K562 (cell line): ENCODE measurements at regions not wholly inside any gene's neighbourhood (a gene's known extent, or its start where the extent isn't known, plus 50 kb on each side); places are given as distances from the start of the nearest gene placed in this dataset.

Experiments
- ATAC-seq: fragments of 200-7000 bp; cut with Tn5 transposase; 3 replicates; pipeline ENCODE4 v1.9.1; 2020; ENCODE audit warnings: moderate library complexity
- BruUV-seq: library from RNA; stranded (reverse); fragments of 400-500 nt; replicated peaks from 2 replicates; lab custom pipeline; 2021; lab: Mats Ljungman, UMichigan
- CTCF ChIA-PET: fragments of 300-600 bp; formaldehyde crosslinking; extraction: SDS; loops from one replicate; lab custom pipeline; 2021; ENCODE audit warnings: low intra/inter-chr PET ratio; lab: Yijun Ruan, JAX
- POLR2A ChIA-PET: fragments of 300-600, 350-650 bp; sonication (Branson Sonifier 250); formaldehyde crosslinking; extraction: SDS; loops from one replicate; lab custom pipeline; 2021; ENCODE audit warnings: antibody characterized with exemption, inconsistent platforms; lab: Yijun Ruan, JAX
- DNase-seq, 4 experiments: peaks; one replicate each; pipeline versions ENCODE4 v3.0.0 to v3.0.0-alpha.2; 2011 to 2018; ENCODE audit warnings: low spot score in 3 of 4, mixed read lengths in 3 of 4; ENCODE audit errors: extremely low read depth in 1 of 4
- FAIRE-seq: peaks from 2 replicates; lab custom pipeline; 2011; peaks lifted over from hg19 to GRCh38; lab: Jason Lieb, UNC
- H2AFZ ChIP-seq: 2 replicates; pipeline ENCODE4 v1.6.0; 2011; ENCODE audit warnings: low read depth, low read length, control low read depth, inconsistent platforms
- H3K27ac ChIP-seq: fragments of 200-600 bp; 3 replicates; pipeline ENCODE4 v1.8.0; 2011; ENCODE audit warnings: low read depth, mild to moderate bottlenecking, control low read depth, inconsistent platforms, low read length, moderate library complexity, mixed read lengths; ENCODE audit errors: extremely low read depth
- H3K27me3 ChIP-seq, 2 experiments: fragments of 300-600 bp in 1 of 2; 2 replicates in 1 of 2; 3 replicates in 1 of 2; pipeline versions ENCODE4 v1.6.0 to v1.8.0; 2011; ENCODE audit warnings: inconsistent platforms in 2 of 2, low read length in 2 of 2, mild to moderate bottlenecking in 1 of 2, mixed read lengths in 1 of 2, moderate library complexity in 1 of 2; ENCODE audit not compliant: control insufficient read depth in 2 of 2, insufficient read depth in 2 of 2
- H3K36me3 ChIP-seq: fragments of 300-600 bp; 3 replicates; pipeline ENCODE4 v1.8.0; 2011; ENCODE audit warnings: mild to moderate bottlenecking, low read length, inconsistent platforms; ENCODE audit not compliant: control insufficient read depth, insufficient read depth
- H3K4me1 ChIP-seq, 2 experiments: fragments of 200-600 bp in 1 of 2; replicated peaks in 1 of 2; 2 replicates in 1 of 2; 3 replicates in 1 of 2; pipeline versions ENCODE4 v1.5.1 to v1.8.0; 2011; ENCODE audit warnings: inconsistent platforms in 2 of 2, low read length in 2 of 2, mild to moderate bottlenecking in 1 of 2, mixed read lengths in 1 of 2, moderate library complexity in 1 of 2; ENCODE audit not compliant: control insufficient read depth in 2 of 2, insufficient read depth in 2 of 2
- H3K4me2 ChIP-seq: 2 replicates; pipeline ENCODE4 v1.6.1; 2011; ENCODE audit warnings: low read length, control low read depth, inconsistent platforms, mixed read lengths; ENCODE audit not compliant: insufficient read depth
- H3K4me3 ChIP-seq: fragments of 200-600 bp; sonication (generic), shearing (Covaris generic); 2 replicates; pipeline ENCODE4 v1.5.1; 2016; ENCODE audit warnings: control low read depth, inconsistent platforms
- H3K79me2 ChIP-seq: fragments of 200-600 bp; 3 replicates; pipeline ENCODE4 v1.8.0; 2011; ENCODE audit warnings: low read length, inconsistent platforms; ENCODE audit not compliant: control insufficient read depth, insufficient read depth
- H3K9ac ChIP-seq, 2 experiments: 2 replicates each; pipeline versions ENCODE4 v1.6.0 to v1.6.1; 2011; ENCODE audit warnings: low read depth in 2 of 2, low read length in 2 of 2, control low read depth in 1 of 2, inconsistent platforms in 1 of 2, mild to moderate bottlenecking in 1 of 2, mixed read lengths in 1 of 2; ENCODE audit not compliant: insufficient read depth in 1 of 2
- H3K9me1 ChIP-seq: one replicate; pipeline ENCODE4 v1.6.0; 2011; ENCODE audit warnings: inconsistent platforms, mild to moderate bottlenecking, low read length, moderate library complexity; ENCODE audit not compliant: control insufficient read depth, insufficient read depth
- H3K9me3 ChIP-seq: replicated peaks from 2 replicates; pipeline ENCODE4 v1.5.1; 2011; ENCODE audit warnings: low read depth, low read length, inconsistent platforms; ENCODE audit not compliant: control insufficient read depth, insufficient read depth
- H4K20me1 ChIP-seq: replicated peaks from 2 replicates; pipeline ENCODE4 v1.6.1; 2011; ENCODE audit warnings: low read length, inconsistent platforms, mixed read lengths; ENCODE audit not compliant: control insufficient read depth, insufficient read depth
- BMI1 ChIP-seq: fragments of 150-350 bp; IDR thresholded peaks from 2 replicates; pipeline ENCODE4 v1.6.1; 2014; ENCODE audit warnings: low read length
- CCNT2 ChIP-seq: IDR thresholded peaks from 2 replicates; pipeline ENCODE4 v1.6.1; 2011; ENCODE audit warnings: borderline replicate concordance, low read depth, mild to moderate bottlenecking, moderate library complexity, mixed read lengths, low read length; ENCODE audit not compliant: insufficient read length; ENCODE audit errors: extremely low read depth
- ESRRA ChIP-seq: fragments of 450-650 bp; IDR thresholded peaks from 2 replicates; pipeline ENCODE4 v1.6.1; 2014; ENCODE audit warnings: low read depth, mild to moderate bottlenecking, moderate library complexity, borderline replicate concordance
- ETS2 ChIP-seq: IDR thresholded peaks from 2 replicates; pipeline ENCODE4 v1.6.1; 2016; ENCODE audit warnings: borderline replicate concordance, missing genetic modification characterization, mild to moderate bottlenecking, moderate library complexity, missing compliant biosample characterization; ENCODE audit not compliant: poor library complexity, severe bottlenecking
- GABPB1 ChIP-seq: sonication (generic); formaldehyde crosslinking; IDR thresholded peaks from 2 replicates; pipeline ENCODE4 v1.8.0; 2022; ENCODE audit warnings: mild to moderate bottlenecking, missing genetic modification reagents
- KDM4B ChIP-seq, 2 experiments: fragments of 450-650 bp in 1 of 2; sonication (generic) in 1 of 2; IDR thresholded peaks; 2 replicates each; pipeline ENCODE4 v1.6.1; 2016 to 2017; ENCODE audit warnings: borderline replicate concordance in 2 of 2, antibody characterized with exemption in 1 of 2, low read depth in 1 of 2, mild to moderate bottlenecking in 1 of 2
- MTA2 ChIP-seq: fragments of 450-650 bp; IDR thresholded peaks from 2 replicates; pipeline ENCODE4 v1.6.1; 2016; ENCODE audit warnings: low read depth
- POLR2AphosphoS2 ChIP-seq: IDR thresholded peaks from 2 replicates; pipeline ENCODE4 v1.6.1; 2012; ENCODE audit warnings: low read length, improper control_type of control experiment
- POLR2AphosphoS5 ChIP-seq: IDR thresholded peaks from 2 replicates; pipeline ENCODE4 v1.6.1; 2011; ENCODE audit warnings: mild to moderate bottlenecking, low read depth, low read length, moderate library complexity; ENCODE audit not compliant: control insufficient read depth, insufficient read depth
- RBM34 ChIP-seq: fragments of 200-400 bp; formaldehyde crosslinking; IDR thresholded peaks from 2 replicates; pipeline ENCODE4 v1.6.1; 2018; ENCODE audit warnings: low read length, borderline replicate concordance; ENCODE audit not compliant: insufficient read depth
- RBM39 ChIP-seq: fragments of 200-400 bp; formaldehyde crosslinking; optimal IDR thresholded peaks from 2 replicates; pipeline ENCODE3; 2018; ENCODE audit warnings: low read depth, low read length
- SIX5 ChIP-seq, 2 experiments: IDR thresholded peaks; 2 replicates each; pipeline ENCODE4 v1.6.1; 2011; ENCODE audit warnings: low read length in 2 of 2, borderline replicate concordance in 1 of 2, low read depth in 1 of 2, mild to moderate bottlenecking in 1 of 2, moderate library complexity in 1 of 2; ENCODE audit not compliant: insufficient read depth in 1 of 2
- XRCC5 ChIP-seq: fragments of 200-400 bp; formaldehyde crosslinking; IDR thresholded peaks from 2 replicates; pipeline ENCODE4 v1.6.1; 2017; ENCODE audit warnings: low read depth, mild to moderate bottlenecking, low read length
- ZNF224 ChIP-seq: sonication (generic); formaldehyde crosslinking; IDR thresholded peaks from 2 replicates; pipeline ENCODE4 v1.8.0; 2022; ENCODE audit warnings: mild to moderate bottlenecking, missing genetic modification reagents
- ZNF24 ChIP-seq: fragments of 450-650 bp; IDR thresholded peaks from 2 replicates; pipeline ENCODE4 v1.6.1; 2016
- WGBS: fragments of 100-300 bp; shearing (Covaris generic); methylation state at CpG from one replicate; pipeline ENCODE4 v1.1.6; 2016; ENCODE audit warnings: low coverage, mixed read lengths; ENCODE audit not compliant: insufficient coverage; ENCODE audit errors: missing lambda C conversion rate; 5-methylcytosine and 5-hydroxymethylcytosine counted together
- in situ Hi-C: fragments of 300-500 bp; cut with MboI; formaldehyde crosslinking; loops from 4 replicates; pipeline ENCODE4 v1.15.0; 2018; ENCODE audit warnings: inconsistent platforms, mixed read lengths
- intact Hi-C: fragments of 100-400 bp; cut with micrococcal nuclease; formaldehyde crosslinking; loops from 2 replicates; pipeline ENCODE4 v1.14.2; 2022
- TF ChIP-seq, protein P1 (sequence below): sonication (generic); formaldehyde crosslinking; IDR thresholded peaks from 2 replicates; pipeline ENCODE4 v1.8.0; 2022; ENCODE audit warnings: mild to moderate bottlenecking, missing genetic modification reagents
- TF ChIP-seq, protein P2 (sequence below): fragments of 250-450 bp; sonication (Bioruptor Pico); IDR thresholded peaks from 2 replicates; pipeline ENCODE4 v1.6.1; 2021; ENCODE audit warnings: mild to moderate bottlenecking

DNA sequence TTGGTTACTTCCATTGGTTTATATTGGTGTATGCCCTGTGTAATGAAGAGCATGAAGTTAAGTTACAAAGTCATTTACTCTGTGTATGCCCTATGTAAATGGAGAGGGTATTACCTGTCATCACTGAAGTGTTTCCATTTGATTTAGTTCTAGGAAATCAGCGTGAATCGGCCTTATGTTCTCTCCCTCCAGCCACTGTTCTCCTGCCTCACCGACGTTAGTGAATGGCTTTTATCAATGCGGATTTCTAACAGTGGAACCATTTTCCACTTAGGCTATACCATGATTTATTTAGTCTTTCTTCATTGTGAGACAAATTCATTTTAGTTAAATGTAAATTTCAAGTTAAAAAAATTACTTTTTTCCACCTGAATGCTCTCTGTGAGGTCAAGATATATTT lies 327.0 kb upstream of the ADCY2 start:
- Histone ChIP-seq H3K9me3 (no peaks in the 10 kb centered on the region), H2AFZ (no peak overlapping the region), H3K9me1 (no peaks in the 10 kb centered on the region), H3K27ac (no peak overlapping the region), H3K4me3 (no peak overlapping the region), H3K4me2 (no peak overlapping the region), H4K20me1 (no peaks in the 10 kb centered on the region), H3K36me3 (no peaks in the 10 kb centered on the region), H3K4me1 (no peaks in the 10 kb centered on the region), H3K27me3 (no peaks in the 10 kb centered on the region; a peak in 1 of 5 replicates), H3K79me2 (no peaks in the 10 kb centered on the region), H3K9ac (no peak overlapping the region)
- ATAC-seq, result no peak
- BruUV-seq, result no TSS peak
- POLR2A ChIA-PET, result no interaction called here
- no peak for DNase-seq
- CTCF ChIA-PET, result no interaction called here
- intact Hi-C loops, result no loop called here
- no peak for FAIRE-seq
- no peak for TF ChIP-seq ZNF224 (CRISPR knock-in tag)
- in situ Hi-C loops, result no loop called here
- 3% methylated on average over 5 of the region's 5 CpGs for WGBS

DNA sequence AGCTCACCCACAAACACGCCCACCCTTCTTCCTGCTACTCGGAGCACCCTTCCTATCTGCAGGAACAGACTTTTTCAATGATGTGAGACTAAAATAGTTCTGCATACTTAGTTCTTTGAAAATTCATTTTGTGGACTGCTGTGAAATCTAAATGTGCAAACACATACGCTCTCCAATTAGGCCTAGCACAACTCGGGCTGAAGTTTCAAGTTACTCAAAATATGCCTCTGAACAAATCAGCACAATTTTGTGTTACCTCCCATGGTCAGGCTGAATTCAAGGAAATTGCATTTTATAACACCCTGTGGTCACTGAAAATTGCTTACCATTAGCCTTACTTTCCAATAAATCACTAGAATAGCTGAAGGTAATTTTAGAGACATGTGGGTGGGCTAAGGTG lies 323.8 kb upstream of the ADCY2 start:
- Histone ChIP-seq H3K9me3 (no peaks in the 10 kb centered on the region), H2AFZ (no peak overlapping the region), H3K9me1 (no peaks in the 10 kb centered on the region), H3K4me3 (no peak overlapping the region), H3K9ac (no peak overlapping the region), H3K27me3 (no peaks in the 10 kb centered on the region; a peak in 1 of 5 replicates), H3K4me1 (no peaks in the 10 kb centered on the region), H3K36me3 (no peaks in the 10 kb centered on the region), H4K20me1 (no peaks in the 10 kb centered on the region), H3K79me2 (no peaks in the 10 kb centered on the region), H3K4me2 (no peak overlapping the region), H3K27ac (no peak overlapping the region)
- intact Hi-C loops, result no loop called here
- no TSS peak for BruUV-seq
- ChIA-PET CTCF (no interaction called here), POLR2A (no interaction called here)
- ATAC-seq (no peak), DNase-seq (no peak), FAIRE-seq (no peak)
- in situ Hi-C loops, result no loop called here
- 0% methylated on average over 4 of the region's 4 CpGs for WGBS
- TF ChIP-seq MTA2 (no peak), ETS2 (tag) (no peak), RBM39 (no peak), RBM34 (no peak), ZNF24 (no peak), KDM4B (IDR thresholded peaks at IDR 0.05; ENCODE audit: borderline replicate concordance in 2 of 2, low read depth in 1 of 2) (no peak), SIX5 (IDR thresholded peaks at IDR 0.05; ENCODE audit: borderline replicate concordance in 1 of 2, insufficient read depth in 1 of 2, low read depth in 1 of 2, low read length in 2 of 2) (no peak), CCNT2 (no peak), POLR2AphosphoS2 (no peak), POLR2AphosphoS5 (no peak), XRCC5 (no peak), GABPB1 (CRISPR knock-in tag) (no peak), ESRRA (no peak), BMI1 (no peak)
- TF ChIP-seq, protein P1, sequence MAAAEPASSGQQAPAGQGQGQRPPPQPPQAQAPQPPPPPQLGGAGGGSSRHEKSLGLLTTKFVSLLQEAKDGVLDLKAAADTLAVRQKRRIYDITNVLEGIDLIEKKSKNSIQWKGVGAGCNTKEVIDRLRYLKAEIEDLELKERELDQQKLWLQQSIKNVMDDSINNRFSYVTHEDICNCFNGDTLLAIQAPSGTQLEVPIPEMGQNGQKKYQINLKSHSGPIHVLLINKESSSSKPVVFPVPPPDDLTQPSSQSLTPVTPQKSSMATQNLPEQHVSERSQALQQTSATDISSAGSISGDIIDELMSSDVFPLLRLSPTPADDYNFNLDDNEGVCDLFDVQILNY, result no peak
- TF ChIP-seq, protein P2, sequence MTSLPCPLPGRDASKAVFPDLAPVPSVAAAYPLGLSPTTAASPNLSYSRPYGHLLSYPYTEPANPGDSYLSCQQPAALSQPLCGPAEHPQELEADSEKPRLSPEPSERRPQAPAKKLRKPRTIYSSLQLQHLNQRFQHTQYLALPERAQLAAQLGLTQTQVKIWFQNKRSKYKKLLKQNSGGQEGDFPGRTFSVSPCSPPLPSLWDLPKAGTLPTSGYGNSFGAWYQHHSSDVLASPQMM (CRISPR knock-in tag), result no peak
